HG03045 (cell line): ENCODE measurements at regions not wholly inside any gene's neighbourhood (a gene's known extent, or its start where the extent isn't known, plus 50 kb on each side); places are given as distances from the start of the nearest gene placed in this dataset.

Source experiments
- ATAC-seq: cut with Tn5 transposase; IDR thresholded peaks from one replicate; pipeline ENCODE4 v1.9.1; 2021; ENCODE audit warnings: mild to moderate bottlenecking, moderate library complexity; ENCODE audit not compliant: unreplicated experiment

DNA sequence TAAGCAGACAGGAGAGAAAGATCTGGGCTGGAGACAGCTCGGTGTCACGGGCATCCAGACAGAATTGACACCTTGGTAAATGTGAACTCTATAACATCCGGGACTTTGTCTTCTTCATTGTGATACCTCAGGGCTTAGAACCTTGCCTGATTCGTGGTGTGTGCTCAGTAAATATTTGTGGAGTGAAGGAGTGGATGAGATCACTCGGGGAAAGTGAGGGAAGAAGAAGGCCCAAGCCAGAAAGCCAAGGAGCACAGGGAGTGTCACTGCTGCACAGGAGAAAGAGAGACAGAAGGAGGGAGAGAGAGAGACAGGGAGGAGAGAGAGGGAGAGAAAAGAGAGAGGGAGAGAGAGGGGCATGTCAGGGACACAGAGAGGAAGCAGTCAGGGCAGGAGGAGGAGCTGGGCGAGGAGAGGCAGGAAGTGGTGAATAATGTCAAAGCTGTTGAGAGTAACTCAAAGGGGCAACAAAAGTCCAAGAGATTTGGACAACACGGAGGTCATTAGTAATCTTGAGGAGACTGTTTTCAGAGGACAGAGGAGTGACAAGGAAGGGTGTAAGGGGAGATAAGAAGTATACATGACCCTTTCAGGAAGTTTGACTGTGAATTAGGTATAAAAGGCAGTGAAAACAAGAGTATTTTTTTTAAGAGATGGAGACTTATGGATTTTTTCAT is 141.6 kb upstream of the MAX start:
- no peak for ATAC-seq

DNA sequence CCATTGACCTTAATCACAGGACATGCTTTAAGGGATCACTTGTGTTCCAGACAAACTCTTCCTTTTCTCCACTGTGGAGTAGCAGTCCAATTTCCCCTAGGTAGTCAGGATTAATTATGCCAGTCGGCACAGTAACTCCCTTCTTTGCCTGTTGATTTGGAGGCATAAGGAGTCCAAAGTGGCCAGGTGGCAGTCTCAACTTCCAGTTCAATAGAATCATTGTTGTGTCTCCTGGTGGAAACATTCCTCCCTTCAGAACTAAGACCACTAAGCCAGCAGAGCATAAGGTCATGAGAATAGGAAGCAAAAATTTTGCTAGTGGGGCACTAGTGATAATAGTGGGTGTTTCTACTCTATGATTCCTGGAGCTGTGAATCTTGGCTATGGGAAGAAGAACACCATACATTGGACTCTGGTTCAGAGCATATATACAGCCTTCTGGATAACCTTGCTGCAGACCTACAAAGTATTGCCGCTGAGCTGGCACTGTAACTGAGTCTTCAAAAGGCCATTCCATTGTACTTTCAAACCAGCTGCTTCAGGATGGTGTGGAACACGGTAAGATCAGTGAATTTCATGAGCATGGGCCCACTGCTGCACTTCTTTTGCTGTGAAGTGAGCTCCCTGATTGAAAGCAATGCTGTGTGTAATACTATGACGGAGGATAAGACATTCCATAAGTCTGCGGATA is 147.3 kb upstream of the MAX start:
- ATAC-seq = no peak

DNA sequence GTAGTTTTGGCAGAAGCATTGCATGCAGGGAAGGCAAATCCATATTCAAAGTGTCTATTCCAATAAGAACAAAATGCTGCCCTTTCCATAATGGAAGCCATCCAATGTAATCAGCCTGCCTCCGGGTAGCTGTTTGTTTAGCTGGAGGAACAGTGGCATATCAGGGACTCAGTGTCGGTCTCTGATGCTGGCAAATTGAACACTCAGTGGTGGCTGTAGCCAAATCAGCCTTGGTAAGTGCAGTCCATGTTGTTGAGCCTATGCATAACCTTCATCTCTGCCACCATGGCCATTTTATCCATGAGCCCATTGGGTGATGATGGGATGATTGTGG is 147.8 kb upstream of the MAX start:
- no peak for ATAC-seq

DNA sequence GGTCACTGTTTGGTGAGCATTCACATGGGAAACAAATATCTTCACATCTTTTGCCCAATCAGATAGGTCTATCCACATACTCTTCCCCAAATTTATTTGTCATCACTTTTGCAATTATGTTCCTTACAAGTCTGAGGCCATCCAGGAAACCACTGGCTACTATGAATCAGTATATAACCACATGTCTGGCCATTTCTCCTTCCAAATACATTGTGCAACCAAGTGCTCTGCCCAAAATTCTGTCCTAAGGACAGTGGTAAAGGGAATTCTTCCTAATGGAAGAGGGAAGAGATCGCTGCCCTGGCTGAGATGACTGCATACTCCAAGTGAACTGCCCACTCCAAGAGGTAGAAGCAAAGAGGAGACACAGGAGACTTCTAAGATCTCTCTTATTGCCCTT is 148.9 kb upstream of the MAX start:
- no peak for ATAC-seq

DNA sequence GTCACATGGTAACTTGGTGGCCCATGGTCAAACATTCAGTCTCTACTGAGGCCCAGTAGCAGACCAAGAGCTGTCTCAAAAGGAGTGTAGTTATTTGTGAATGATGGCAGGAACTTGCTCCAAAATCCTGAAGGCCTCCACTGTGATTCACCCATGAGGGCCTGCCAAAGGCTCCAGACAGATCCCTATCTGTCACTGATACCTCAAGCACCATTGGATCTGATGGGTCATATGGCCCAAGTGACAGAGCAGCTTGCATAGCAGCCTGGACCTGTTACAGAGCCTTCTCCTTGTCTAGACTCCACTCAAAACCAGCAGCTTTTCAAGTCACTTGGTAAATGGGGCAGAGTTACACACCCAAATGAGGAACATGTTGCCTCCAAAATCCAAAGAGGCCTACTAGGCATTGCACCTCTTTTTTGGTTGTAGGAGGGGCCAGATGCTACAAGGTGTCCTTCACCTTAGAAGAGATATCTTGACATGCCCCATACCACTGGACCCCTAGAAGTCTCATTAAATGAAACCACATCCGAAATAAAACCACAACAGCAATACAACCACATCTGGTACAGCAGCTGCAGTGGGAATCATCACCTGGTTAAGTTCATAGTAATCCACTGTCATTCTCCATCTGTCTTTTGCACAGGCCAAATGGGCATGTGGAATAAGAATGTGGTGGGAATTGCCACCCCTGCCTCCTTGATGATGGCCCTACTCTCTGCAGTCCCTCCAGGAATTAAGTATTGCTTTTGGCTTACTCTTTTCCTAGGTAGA is 150.4 kb upstream of the MAX start:
- ATAC-seq = no peak

DNA sequence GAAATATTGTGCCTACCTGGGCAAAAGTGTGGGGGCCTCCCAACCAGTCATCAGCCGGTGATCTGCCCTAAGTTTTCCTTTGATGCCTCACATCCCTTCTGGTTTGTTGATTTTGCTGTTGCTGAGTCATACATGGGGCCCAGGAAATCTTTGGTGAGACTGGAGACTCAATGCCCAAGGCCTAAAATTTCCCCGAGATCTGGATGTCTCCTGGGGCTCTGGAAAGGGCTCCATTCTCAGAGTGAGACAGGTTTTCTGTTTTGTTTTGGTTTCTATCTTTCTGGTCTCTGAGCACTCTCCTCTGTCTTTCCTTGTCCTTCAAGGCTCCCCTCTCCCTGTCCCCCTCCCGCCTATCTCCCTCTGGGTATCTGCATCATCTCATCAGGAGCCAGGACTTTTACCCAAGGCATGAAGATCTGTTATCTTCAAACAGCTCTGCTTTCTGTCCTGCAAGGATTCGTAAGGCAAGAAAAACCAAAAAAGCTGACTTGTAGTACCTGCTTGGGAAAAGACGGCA is 152.8 kb upstream of the MAX start:
- no peak for ATAC-seq

DNA sequence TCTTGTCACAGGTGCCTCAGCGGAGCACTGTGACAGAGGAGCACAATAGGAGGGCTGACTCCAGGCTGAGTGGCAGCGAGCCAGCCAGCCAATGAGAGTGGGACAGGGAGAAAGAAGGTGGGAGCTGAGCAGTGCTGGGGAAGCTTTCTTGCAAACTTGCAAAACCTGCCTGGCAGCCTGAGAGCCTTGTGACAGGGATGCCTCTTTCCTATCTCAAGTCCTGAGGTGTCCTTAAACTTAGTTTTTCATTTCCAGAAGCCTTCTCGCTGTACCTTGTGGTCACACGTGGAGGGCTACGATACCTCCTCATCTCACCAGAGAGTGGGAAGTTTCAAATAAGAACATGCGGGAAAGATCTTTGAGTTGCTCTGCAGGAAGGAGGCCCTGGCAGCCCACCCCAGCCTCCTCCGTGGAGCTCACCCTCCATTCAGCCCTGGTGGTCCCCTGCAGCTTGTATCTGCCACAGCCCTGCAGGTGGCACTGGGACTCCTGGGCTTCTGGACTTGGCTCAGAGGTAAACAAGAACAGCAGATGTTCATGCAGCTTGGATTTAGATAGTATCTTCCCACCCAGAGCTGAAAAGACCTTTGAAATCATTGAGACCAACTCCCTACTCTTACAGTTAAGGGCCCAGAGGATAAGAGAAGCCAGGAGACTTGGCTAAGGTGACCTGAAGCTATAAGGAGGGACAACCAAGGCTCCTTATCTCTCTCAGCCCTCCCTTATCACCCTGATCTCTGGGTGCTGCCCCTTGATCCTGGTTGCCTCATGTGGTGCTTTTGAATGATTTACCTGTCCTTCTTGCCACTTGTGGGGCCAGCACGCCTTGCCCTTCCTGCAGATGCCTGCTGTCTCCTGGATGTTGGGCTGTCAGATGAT is 153.5 kb upstream of the MAX start:
- ATAC-seq = no peak

DNA sequence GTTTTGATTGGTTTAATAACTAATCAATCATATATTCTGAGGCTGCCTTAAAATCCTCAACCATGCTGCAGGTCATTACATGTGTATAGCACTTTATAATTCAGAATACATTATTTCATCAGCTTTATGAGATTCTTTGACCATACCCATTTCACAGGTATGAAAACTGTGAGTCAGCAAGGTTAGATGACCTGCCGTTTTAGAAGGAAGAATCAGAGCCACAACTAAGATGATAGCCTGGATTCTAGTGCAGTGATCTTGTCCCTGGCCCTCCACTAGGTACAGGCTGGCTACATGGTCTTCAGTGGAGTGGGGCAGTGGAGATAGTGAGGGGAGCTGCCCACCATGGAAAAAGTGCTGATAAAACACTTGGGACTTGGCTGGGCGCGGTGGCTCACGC is 154.4 kb upstream of the MAX start:
- no peak for ATAC-seq

DNA sequence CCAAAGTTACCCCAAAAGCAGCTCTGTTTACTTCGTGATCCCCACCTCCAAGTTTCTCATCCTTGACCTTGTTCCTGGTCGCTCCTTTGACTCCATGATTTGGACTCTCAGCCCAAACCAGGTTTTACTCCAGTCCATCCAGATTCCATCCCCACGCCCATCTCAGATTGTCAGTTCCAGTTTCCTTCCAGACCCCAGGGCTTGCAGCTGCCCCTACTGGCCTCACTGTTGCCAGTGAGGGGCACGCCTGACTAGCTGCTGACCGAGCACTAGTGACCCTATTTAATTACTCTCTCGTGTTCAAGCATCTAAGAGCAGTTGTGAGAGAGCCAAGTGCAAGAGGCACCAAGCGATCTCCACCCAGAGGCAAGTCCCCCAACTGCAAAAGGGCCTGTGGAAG is 155.1 kb upstream of the FUT8 start:
- no peak for ATAC-seq

DNA sequence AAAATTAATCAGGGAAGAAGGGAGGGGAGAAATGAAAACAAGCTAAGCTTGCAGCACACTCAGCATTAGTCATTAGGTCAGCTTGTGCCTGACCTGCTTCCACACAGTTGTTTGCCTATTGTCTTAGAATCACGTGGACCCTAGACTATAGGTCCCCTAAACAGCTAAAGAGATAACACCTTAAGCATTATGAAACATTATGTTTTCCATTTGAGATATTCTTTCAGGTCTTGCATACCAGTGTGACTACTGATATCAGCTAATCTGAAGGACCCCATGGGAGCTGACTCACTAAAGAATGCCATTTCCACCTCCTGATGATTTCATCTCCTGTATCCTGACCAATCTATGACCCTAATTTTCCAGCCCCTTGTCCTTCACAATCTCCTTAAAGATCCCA is 154.1 kb upstream of the FUT8 start:
- ATAC-seq = no peak

DNA sequence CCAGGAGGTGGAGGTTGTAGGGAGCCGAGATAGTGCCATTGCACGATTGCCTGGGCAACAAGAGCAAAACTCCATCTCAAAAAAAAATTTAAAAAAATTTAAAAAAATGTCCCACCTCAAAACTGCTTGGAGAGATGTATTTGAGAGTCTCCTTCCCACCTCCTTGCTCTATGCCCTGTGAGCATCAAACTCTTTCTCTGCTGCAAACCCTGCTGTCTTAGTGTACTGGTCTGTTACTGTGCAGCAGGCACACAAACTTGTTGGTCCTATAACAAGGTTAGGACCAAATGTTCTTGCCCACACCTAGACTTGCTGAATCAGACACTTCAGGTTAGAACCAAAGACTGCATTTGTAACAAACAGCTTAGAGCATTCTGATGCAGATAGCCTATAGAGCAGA is 153.5 kb upstream of the FUT8 start:
- ATAC-seq = no peak

DNA sequence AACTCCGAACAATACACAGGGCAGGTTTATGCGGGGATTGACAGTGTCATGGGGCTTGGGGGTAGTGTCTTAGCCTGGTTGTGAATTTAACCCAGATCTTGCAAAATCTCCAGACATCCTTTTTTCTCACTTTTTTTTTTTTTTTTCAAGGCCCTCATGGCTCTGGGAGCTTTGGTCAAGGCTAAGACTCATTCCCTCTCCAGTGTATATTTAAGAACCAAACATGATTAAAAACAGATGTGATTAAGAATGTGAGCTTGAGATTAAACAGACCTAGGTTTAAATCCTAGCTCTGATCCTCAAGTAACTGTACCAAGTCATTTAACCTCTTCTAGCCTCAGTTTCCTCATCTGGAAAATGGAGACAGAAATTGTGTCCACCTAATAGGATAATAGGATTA is 151.7 kb upstream of the FUT8 start:
- ATAC-seq = no peak

DNA sequence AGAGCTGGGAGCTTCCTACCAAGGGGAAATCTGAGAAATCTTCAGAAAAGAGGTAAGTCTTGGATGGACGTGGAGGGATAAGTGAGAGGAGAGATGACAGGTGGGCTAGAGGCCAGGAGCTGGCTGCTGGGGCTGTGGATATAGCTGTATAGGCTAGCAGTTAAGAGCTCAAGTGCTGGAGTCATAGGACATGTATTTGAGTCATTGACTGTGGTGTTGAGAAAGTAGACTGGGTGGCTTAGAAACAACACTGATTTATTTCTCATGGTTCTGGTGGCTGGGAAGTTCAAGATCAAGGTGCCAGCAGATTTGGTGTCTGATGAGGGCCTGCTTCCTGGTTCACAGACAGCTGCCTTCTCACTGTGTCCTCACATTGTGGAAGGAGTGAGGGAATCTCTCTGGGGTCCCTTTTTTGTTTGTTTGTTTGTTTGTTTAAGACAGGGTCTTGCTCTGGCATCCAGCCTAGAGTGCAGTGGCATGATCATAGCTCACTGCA is 151.1 kb upstream of the FUT8 start:
- no peak for ATAC-seq

DNA sequence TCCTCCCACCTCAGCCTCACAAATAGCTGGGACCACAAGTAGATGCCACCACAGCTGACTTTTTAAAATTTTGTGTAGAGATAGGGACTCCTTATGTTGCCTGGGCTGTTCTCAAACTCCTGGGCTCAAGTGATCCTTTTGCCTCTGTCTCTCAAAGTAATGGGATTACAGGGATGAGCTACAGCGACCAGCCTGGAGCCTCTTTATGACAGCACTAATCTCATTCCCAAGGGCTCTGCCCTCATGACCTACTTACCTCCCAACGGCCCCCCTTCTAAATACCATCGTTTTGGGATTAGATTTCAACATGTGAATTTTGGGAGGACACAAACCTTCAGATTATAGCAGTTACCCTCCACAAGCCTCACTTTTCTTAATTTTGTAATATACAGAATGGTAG is 150.6 kb upstream of the FUT8 start:
- no peak for ATAC-seq

DNA sequence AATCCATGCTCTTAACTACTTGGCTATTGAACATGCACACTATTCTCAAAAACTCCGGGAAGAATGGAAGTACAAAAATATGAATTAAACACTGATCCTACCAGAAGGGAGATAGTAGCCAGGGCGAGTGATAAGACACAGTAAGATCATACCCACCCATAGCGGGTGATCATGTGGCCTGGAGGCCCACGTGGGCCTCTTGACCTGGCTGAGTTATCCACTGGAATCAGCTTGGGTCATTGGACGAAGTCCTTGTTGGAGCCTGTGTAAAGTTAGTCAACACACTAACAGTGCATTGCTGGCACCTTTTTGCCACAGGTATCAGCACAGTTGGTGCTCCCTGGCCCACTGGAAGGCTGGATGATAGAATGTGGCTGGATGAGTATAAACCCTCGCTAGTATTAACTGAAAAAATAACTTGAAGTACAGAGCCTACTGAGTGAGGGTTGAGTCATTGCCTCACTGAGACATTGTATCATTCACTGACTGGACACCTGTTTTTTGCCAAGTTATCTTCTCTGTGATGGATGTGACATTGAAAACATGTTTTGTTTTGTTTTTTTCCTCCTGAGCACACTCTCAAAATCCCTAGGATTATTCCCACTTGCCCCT is 149.2 kb upstream of the FUT8 start:
- ATAC-seq = no peak

DNA sequence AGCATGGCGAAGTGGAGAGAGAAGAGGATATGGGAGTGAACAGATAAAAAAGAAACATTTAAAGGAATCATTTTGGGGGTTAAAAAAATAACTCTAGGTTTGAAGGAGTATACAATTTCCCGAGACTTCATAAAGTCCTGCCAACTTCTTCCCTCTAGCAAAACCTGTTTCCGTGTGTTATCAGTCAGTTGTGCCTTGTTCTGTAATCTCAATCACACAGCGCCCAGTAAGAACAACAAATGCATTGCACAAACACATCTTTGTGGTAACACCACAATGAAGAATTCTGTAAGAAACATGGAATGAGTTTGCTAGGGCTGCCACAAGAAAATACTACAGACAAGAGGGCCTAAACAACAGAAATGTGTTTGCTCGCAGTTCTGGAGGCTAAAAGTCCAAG is 144.7 kb upstream of the FUT8 start:
- no peak for ATAC-seq

DNA sequence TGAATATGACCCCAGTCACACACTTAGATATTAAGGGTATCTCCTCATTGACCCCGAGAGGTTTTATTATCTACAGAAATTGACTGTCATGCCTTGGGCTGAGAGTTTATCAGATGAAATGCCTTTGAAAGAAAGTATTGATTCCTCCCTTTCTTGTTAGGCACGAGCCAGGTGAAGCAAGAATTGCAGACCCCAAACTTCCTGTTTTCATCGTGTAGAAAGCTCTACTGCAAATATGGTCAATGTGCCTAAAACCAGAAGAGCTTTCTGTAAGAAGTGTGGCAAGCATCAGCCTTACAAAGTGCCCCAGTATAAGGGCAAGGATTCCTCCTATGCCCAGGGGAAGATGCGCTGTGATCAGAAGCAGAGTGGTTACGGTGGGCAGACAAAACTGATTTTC is 143.9 kb upstream of the FUT8 start:
- ATAC-seq = no peak

DNA sequence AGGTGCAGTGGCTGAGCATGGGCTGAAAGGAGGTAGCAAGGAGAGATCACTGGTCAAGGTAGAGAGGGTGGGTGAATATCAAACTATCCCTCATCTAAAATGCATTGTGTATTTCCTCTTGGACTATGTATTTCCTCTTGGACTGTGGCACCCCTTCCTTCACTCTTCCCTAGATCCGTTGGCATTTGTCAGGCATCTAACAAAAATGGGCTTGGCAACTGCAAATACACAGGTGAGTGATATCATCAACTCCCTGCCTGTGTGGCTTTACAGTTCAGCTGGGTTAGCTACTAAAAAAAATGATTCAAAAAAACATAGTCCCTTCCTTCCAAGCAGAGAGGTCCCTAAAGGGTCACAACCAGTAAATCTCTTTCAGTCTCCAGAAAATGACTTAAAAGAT is 142.8 kb upstream of the FUT8 start:
- no peak for ATAC-seq

DNA sequence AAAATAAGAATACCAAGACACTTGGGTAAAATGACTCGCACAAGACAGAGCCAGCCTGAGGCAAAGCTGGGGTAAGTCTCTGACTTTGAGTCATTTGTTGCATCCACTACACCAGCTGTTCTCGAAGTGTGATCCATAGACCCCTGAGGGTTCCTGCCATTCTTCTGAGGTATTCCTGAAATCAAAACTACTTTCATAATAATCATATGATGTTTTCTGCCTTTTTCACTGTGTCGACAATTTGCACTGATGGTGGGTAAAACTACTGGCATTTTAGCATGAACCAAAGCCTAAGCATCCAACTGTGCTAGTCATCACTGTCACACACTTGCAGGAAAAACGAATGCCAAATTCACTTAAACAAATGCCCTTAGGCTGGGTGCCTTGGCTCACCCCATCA is 135.5 kb upstream of the FUT8 start:
- no peak for ATAC-seq

DNA sequence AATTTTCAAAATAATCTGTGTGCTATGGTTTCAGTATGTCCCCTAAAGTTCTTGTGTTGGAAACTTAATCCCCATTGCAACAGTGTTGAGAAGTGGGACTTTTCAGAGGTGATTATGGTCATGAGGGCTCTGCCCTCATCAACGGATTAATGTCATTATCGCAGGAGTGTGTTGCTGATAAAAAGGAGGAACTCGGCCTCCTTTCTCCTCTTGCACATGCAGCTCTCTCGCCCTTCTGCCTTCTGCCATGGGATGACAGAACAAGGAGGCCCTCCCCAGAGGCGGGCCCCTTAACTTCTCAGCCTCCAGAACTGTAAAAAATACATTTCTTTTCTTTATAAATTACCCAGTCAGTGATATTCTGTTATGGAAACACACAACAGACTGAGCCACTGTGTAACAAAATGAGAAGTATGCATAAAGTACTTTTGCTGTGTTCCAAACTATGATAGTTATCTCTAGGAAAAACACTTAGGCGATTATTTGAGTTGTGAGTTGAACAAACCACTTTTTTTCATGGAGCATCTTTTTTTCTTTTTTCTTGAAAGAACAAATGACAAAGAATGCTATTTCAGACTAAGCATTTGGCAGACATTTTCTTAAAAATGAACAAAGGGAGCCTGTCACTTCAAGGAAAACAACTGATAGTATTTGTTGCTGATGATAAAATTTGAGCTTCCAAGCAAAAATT is 134.8 kb upstream of the FUT8 start:
- ATAC-seq = no peak
